Gastroesophageal sphincter (tissue), 4 donors: ENCODE measurements at regions not wholly inside any gene's neighbourhood (a gene's known extent, or its start where the extent isn't known, plus 50 kb on each side); places are given as distances from the start of the nearest gene placed in this dataset.

Source experiments
- ATAC-seq: fragments of 150-250 bp; one replicate; pipeline ENCODE4 v1.9.1; 2016; ENCODE audit warnings: mild to moderate bottlenecking, moderate library complexity
- H3K27ac ChIP-seq, 4 donors: fragments of 200-600 bp; sonication (generic) in 3 of 4; 1 replicate in 3 of 4; 2 replicates in 1 of 4; pipeline ENCODE4 v1.5.1; 2016 to 2019
- H3K27me3 ChIP-seq: fragments of 200-600 bp; sonication (generic); one replicate; pipeline ENCODE4 v1.5.1; 2019
- H3K36me3 ChIP-seq, 2 donors: fragments of 200-600 bp; sonication (generic); one replicate each; pipeline ENCODE4 v1.5.1; 2019; ENCODE audit warnings: control low read depth in 1 of 2
- H3K4me1 ChIP-seq, 3 donors: fragments of 200-600 bp; sonication (generic); 1 replicate in 2 of 3; 2 replicates in 1 of 3; pipeline ENCODE4 v1.5.1; 2016 to 2019; ENCODE audit warnings: control low read depth in 2 of 3
- H3K4me3 ChIP-seq, 2 donors: fragments of 200-600 bp; sonication (generic); one replicate each; pipeline ENCODE4 v1.5.1; 2019; ENCODE audit warnings: mild to moderate bottlenecking in 1 of 2, moderate library complexity in 1 of 2
- H3K9me3 ChIP-seq, 3 donors: fragments of 200-600 bp; sonication (generic); one replicate each; pipeline ENCODE4 v1.5.1; 2017 to 2019; ENCODE audit warnings: control low read depth in 2 of 3
- CTCF ChIP-seq, 4 experiments: fragments of 200-600 bp in 2 of 4; fragments of 450-650 bp in 2 of 4; sonication (generic) in 1 of 4; IDR thresholded peaks; one replicate each; pipeline ENCODE4 v1.5.1; 2017 to 2019; ENCODE audit warnings: antibody characterized with exemption in 4 of 4, mild to moderate bottlenecking in 2 of 4, moderate library complexity in 2 of 4
- EP300 ChIP-seq: sonication (generic); formaldehyde crosslinking; IDR thresholded peaks from one replicate; pipeline ENCODE4 v1.6.1; 2017; ENCODE audit warnings: antibody characterized with exemption, mild to moderate bottlenecking
- POLR2A ChIP-seq, 2 donors: fragments of 450-650 bp; IDR thresholded peaks; one replicate each; pipeline ENCODE4 v1.6.1; 2017; ENCODE audit warnings: antibody characterized with exemption in 2 of 2, mild to moderate bottlenecking in 2 of 2, moderate library complexity in 1 of 2
- POLR2AphosphoS5 ChIP-seq: sonication (generic); formaldehyde crosslinking; IDR thresholded peaks from one replicate; pipeline ENCODE4 v1.6.1; 2017; ENCODE audit warnings: antibody characterized with exemption
- WGBS, 2 donors: methylation state at CpG; one replicate each; pipeline ENCODE4 v1.1.5; 2018; ENCODE audit warnings: low coverage in 1 of 2; 5-methylcytosine and 5-hydroxymethylcytosine counted together

GRCh38 chr5:164302533-164303235 is 797.3 kb downstream of the MAT2B start:
- Histone ChIP-seq H3K27me3 (peaks cover 5% of the 10 kb centered on the region), H3K9me3 (no peaks in the 10 kb centered on the region), H3K4me1 (no peaks in the 10 kb centered on the region), H3K4me3 (no peak overlapping the region), H3K27ac (no peak overlapping the region), H3K36me3 (no peaks in the 10 kb centered on the region)
- no peak for ATAC-seq
- WGBS, 2 donors, result 37 to 50% methylated on average over 2 of the region's 2 CpGs
- TF ChIP-seq EP300 (no peak), CTCF (IDR thresholded peaks at IDR 0.05) (no peak), POLR2AphosphoS5 (no peak), POLR2A (IDR thresholded peaks at IDR 0.05) (no peak)

- Histone ChIP-seq H3K36me3 (no peaks in the 10 kb centered on the region), H3K4me1 (no peaks in the 10 kb centered on the region), H3K27me3 (no peaks in the 10 kb centered on the region), H3K27ac (no peak overlapping the region), H3K4me3 (no peak overlapping the region), H3K9me3 (no peaks in the 10 kb centered on the region)
- 30 to 58% methylated on average over 2 of the region's 2 CpGs for WGBS, 2 donors
- TF ChIP-seq POLR2A (IDR thresholded peaks at IDR 0.05), result no peak
- TF ChIP-seq POLR2AphosphoS5, result no peak
- TF ChIP-seq CTCF (IDR thresholded peaks at IDR 0.05), result no peak
- no peak for ATAC-seq
These were observed 798.3 kb downstream of the MAT2B start for GRCh38 chr5:164303646-164304215.

GRCh38 chr5:164306662-164307061 is 801.2 kb downstream of the MAT2B start:
- no peak for ATAC-seq
- TF ChIP-seq POLR2AphosphoS5 (no peak), POLR2A (IDR thresholded peaks at IDR 0.05) (no peak), EP300 (no peak), CTCF (IDR thresholded peaks at IDR 0.05) (no peak)
- Histone ChIP-seq H3K36me3 (no peaks in the 10 kb centered on the region), H3K4me3 (no peak overlapping the region), H3K4me1 (no peaks in the 10 kb centered on the region), H3K27me3 (no peaks in the 10 kb centered on the region), H3K27ac (no peak overlapping the region), H3K9me3 (no peaks in the 10 kb centered on the region)
- 89% methylated on average over 3 of the region's 3 CpGs; no CpG with 5 or more reads in 1 of the 2 donors for WGBS, 2 donors

- Histone ChIP-seq H3K4me1 (no peaks in the 10 kb centered on the region), H3K27ac (no peak overlapping the region), H3K4me3 (no peak overlapping the region), H3K27me3 (no peaks in the 10 kb centered on the region), H3K9me3 (no peaks in the 10 kb centered on the region), H3K36me3 (no peaks in the 10 kb centered on the region)
- TF ChIP-seq CTCF (IDR thresholded peaks at IDR 0.05), result no peak
- no peak for TF ChIP-seq EP300
- no peak for TF ChIP-seq POLR2A (IDR thresholded peaks at IDR 0.05)
- TF ChIP-seq POLR2AphosphoS5, result no peak
- 83 to 88% methylated on average over 2 to 4 of the region's 5 CpGs for WGBS, 2 donors
- ATAC-seq, result no peak
These were observed 807.4 kb downstream of the MAT2B start for GRCh38 chr5:164312801-164313200.

GRCh38 chr5:164317676-164318075 is 812.3 kb downstream of the MAT2B start:
- TF ChIP-seq POLR2AphosphoS5 (no peak), EP300 (no peak), CTCF (IDR thresholded peaks at IDR 0.05) (no peak), POLR2A (IDR thresholded peaks at IDR 0.05) (no peak)
- H3K36me3 ChIP-seq, result no peaks in the 10 kb centered on the region
- H3K4me3 ChIP-seq, result no peak overlapping the region
- 93 to 100% methylated on average over 1 of the region's 1 CpG for WGBS, 2 donors
- H3K4me1 ChIP-seq, result no peaks in the 10 kb centered on the region
- H3K9me3 ChIP-seq, result no peaks in the 10 kb centered on the region
- H3K27me3 ChIP-seq, result no peaks in the 10 kb centered on the region
- no peak overlapping the region for H3K27ac ChIP-seq
- ATAC-seq, result no peak
